Gastrocnemius medialis (tissue), 4 donors: ENCODE measurements at regions not wholly inside any gene's neighbourhood (a gene's known extent, or its start where the extent isn't known, plus 50 kb on each side); places are given as distances from the start of the nearest gene placed in this dataset.

Experiments
- CTCF ChIP-seq, 5 experiments: fragments of 450-650 bp in 3 of 5; fragments of 200-600 bp in 2 of 5; sonication (generic) in 2 of 5; IDR thresholded peaks in 4 of 5; conservative IDR thresholded peaks in 1 of 5; 1 replicate in 4 of 5; 2 replicates in 1 of 5; pipeline ENCODE4 v1.5.1; 2016 to 2019; ENCODE audit warnings: antibody characterized with exemption in 5 of 5, mild to moderate bottlenecking in 3 of 5, moderate library complexity in 3 of 5
- POLR2A ChIP-seq, 2 donors: fragments of 450-650 bp; IDR thresholded peaks; one replicate each; pipeline ENCODE4 v1.6.1; 2017; ENCODE audit warnings: antibody characterized with exemption in 2 of 2, mild to moderate bottlenecking in 2 of 2, moderate library complexity in 2 of 2

GRCh38 chr20:19958219-19958618, 58.9 kb upstream of the NAA20 start:
- TF ChIP-seq POLR2A (IDR thresholded peaks at IDR 0.05) (no peak), CTCF (IDR thresholded peaks at IDR 0.05 in 4 of 5, conservative IDR thresholded peaks at IDR 0.05 in 1 of 5) (no peak)
